HG03159 (cell line): ENCODE measurements at regions not wholly inside any gene's neighbourhood (a gene's known extent, or its start where the extent isn't known, plus 50 kb on each side); places are given as distances from the start of the nearest gene placed in this dataset.

ENCODE experiments used
- ATAC-seq: cut with Tn5 transposase; IDR thresholded peaks from one replicate; pipeline ENCODE4 v1.9.1; 2021; ENCODE audit warnings: mild to moderate bottlenecking, moderate library complexity; ENCODE audit not compliant: unreplicated experiment

DNA sequence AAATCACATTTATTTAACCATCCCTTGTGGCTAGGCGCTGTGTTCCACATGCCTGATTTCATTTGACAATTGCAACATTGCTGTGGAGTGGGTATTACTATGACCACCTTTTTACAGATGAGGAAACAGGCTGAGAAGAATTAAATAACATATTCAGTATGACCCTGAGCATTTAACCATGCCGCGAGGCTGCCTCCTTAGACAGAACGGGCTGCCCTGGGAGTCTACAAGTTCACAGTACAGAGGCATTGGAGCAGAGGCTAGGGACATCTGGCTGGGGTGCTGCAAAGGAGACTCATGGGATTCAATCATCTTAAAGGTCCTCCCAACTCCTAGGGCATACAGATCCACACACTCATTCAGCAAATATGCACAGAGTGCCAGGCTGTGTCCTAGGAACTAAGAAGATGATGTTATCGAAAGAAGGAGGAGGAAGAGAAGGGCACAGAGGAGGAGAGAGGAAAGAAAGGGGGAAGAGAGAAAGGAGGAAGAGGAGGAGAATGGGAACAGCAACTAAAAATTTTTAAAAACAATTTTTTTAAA is 164.7 kb upstream of the CCND2 start:
- no peak for ATAC-seq

- no peak for ATAC-seq
Measured at GRCh38 chr12:4107911-4108697, 165.5 kb upstream of the CCND2 start.

DNA sequence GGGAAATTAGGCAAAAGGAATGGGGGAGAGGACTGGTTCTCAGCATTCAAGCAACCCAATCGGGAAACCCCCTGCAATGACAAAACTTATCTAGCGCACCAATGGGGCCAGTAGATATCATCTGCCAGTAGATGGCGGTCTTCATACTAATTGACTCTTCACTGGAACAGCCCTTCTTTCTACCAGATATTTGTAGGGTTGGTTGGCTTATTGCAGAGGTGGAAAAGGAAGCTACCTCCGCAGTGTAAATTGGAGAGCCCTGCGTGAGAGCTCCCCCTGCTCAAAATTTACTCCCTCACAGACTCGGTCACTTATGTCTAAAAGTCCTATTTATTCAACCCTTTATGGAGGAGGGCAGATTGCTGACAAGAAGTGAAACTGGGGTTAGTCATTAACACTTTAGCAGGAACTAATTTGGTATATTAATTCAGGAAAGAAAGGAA is 166.1 kb upstream of the CCND2 start:
- ATAC-seq: peak; percentile 87

GRCh38 chr12:4106621-4107020 is 166.9 kb upstream of the CCND2 start:
- ATAC-seq: no peak

- no peak for ATAC-seq
Measured at GRCh38 chr12:4104722-4105244, 168.8 kb upstream of the CCND2 start.

GRCh38 chr12:4099276-4099675 is 174.3 kb upstream of the CCND2 start:
- no peak for ATAC-seq

- ATAC-seq: no peak
Measured at GRCh38 chr12:4091016-4091743, 182.4 kb upstream of the CCND2 start.

DNA sequence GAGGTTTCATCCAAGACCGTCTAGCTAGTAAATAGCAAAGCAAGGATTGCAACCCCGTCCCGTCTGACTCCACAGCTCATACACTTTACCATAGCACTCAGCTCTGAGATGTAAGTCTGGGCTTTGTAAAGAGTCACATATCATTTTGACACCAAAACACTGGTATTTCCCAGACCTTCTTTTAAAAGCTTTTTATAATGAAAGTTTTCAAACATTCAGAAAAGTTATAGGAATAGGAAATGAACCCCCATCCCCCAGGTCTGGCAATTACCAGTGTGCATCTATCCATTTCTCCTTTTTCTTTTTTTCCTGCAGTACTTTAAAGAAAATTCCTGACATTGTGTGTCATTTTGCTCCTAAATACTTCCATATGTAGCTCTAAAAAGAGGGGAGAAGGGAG is 183.6 kb upstream of the CCND2 start:
- ATAC-seq: no peak

DNA sequence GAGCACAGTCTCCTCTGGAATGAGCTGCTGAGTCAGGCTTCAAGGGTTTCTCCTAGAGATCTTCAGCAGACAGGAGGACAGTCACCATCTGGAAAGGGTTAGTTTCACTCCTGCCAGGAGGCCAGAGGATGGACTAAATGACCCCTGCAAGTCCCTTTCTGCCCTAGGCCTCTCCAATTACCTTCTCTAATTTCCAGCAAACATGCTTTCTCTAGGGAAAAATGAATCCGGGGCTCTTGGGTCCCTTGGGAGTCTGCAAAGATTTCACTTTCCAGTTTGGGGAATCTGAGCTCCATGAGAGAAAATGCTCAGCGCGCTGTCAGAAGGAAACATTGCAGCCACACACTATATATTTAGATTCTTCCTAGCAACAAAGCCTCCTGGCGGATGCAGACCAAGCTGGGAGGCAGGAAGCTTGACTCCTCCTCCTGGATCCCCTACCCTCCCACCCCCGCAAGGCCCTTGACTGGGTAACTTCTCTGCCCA is 184.4 kb upstream of the CCND2 start:
- ATAC-seq: no peak

DNA sequence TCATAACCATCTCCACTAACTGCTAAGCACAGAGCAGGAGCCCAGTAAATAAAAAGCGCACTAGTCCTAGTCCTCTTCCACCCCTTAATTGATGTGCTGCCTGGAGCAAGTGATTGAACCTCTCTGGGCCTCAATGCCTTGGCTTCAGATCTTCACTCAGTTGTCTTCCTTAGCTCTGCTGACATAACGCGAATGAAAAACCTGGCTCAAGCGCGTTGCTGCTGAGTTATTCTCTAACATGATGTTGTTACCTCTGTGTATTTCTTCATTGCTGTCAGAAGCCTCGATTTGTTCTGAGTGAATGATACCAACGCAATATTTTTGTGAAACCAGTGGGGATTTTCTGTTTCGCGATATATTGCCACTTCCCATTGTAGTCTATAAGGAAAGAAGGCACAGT is 185.1 kb upstream of the CCND2 start:
- no peak for ATAC-seq

DNA sequence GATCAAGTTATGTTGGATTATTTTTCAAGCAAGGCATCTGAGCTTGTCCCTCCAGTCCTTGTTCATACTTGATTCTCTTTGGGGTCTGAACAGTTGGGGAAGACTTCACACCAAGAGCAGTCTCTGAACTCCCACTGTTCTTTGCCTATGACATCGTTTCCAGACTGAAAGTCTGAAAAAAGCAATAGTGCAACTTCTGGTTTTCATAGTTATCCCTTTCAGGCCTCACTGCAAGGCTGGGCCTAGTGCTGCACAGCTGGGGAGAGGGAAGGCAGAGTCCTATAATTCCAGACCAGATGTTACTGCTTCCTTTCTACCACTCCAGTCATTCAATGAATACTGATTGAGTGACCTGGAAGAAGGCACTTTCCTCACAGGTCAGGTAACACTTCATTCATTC is 187.1 kb upstream of the CCND2 start:
- ATAC-seq: no peak

DNA sequence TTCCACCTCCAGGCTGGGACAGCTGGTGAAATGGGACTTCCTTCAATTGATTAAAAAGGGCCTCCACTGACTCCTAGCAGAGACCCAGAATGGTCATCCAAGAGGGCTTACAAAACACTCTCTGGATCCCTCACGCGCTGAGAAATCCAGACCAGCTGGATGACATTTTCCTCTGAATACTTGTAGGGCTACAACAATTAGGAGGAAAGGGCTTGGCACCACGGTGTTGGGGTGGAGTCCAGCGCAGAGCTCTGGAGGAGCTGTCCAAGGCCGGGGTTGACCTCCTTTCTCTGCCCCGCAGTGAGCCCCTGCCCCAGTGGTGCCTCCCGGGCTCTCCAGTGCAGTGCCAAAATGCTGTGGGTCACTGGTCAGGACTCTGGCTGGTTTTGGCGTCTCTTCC is 189.0 kb upstream of the CCND2 start:
- no peak for ATAC-seq

DNA sequence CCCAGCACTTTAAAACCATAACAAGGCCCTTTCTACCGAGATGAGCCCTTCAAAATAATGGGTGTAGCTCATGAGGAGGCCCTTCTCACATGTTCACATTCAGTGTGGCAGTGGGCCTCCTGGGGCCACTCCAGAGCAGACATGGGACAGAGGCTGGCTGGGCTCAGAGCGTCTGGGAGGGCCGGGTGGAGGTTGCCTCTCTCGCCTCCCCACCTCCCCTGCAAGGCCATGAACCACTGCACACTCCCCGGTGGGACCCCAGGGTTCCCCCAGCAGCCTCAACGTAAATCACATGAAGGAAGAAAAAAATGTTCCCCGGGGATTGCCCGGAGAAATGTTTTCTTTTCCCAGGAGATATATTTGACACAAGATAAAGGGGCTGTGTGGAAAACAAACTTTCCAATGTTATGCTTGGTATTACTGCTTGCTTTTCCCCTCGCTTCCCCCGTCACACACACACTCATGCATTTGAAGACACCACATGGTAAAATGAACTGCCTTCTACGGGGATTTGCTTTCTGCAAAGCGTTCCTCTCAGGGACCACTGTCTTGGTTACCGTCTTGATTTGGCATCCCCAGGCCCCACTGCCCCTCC is 190.7 kb upstream of the CCND2 start:
- no peak for ATAC-seq

DNA sequence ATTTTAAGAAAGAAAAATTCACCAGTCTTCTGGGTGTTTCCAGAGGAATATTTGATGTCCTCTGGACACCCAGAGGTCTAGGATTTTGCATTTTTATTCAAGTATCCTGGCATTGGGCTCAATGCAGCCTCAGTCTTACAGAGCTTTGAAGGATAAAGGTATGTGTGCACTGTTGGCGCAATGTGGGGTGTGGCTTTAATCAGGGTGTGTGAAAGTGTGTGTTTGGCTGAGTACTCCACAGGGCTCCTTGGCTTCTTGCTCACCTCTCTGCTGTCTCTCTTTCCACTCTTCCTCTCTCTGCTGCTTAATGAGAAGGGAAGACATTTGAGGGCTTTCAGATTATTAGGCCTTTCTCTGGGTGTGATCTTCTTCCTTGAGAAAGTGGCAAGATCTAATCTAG is 193.3 kb upstream of the CCND2 start:
- no peak for ATAC-seq

- no peak for ATAC-seq
Measured at GRCh38 chr12:4074129-4074528, 199.4 kb upstream of the CCND2 start.

DNA sequence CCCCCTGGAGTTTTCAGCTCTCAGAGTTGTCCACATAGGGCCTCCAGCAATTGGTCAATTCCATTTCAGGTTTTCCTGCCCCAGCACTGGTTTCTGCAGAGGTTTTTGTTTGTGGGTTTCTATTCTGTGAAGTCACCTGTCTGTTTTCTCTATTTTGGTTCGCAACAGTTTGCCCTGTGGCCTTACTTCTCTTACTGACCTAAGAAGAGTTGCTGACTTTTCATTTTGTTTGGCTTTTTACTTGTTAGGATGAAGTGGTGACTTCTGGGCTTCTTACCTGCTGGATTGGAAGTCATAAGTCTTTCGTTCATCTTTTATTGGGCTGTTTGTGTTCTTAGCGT is 196.4 kb upstream of the PARP11 start:
- ATAC-seq: no peak

- ATAC-seq: no peak
Measured at GRCh38 chr12:4068981-4069669, 195.9 kb upstream of the PARP11 start.

- no peak for ATAC-seq
Measured at GRCh38 chr12:4064008-4064407, 190.8 kb upstream of the PARP11 start.

GRCh38 chr12:4059898-4060568 is 186.8 kb upstream of the PARP11 start:
- no peak for ATAC-seq
